IMR-90 (cell line): ENCODE measurements at regions not wholly inside any gene's neighbourhood (a gene's known extent, or its start where the extent isn't known, plus 50 kb on each side); places are given as distances from the start of the nearest gene placed in this dataset.

Experiments used
- BHLHE40 ChIP-seq: fragments of 150-350 bp; IDR thresholded peaks from 2 replicates; pipeline ENCODE4 v1.6.1; 2016; ENCODE audit warnings: mild to moderate bottlenecking, low read depth, low read length
- CEBPB ChIP-seq: IDR thresholded peaks from 2 replicates; pipeline ENCODE4 v1.6.1; 2012; ENCODE audit warnings: low read depth, low read length, improper control_type of control experiment
- MAFK ChIP-seq: IDR thresholded peaks from 2 replicates; pipeline ENCODE4 v1.6.1; 2012; ENCODE audit warnings: low read depth, low read length, improper control_type of control experiment
- MAZ ChIP-seq: IDR thresholded peaks from 2 replicates; pipeline ENCODE4 v1.6.1; 2012; ENCODE audit warnings: low read depth, mild to moderate bottlenecking, low read length, improper control_type of control experiment, moderate library complexity, borderline replicate concordance
- POLR2A ChIP-seq: IDR thresholded peaks from 2 replicates; pipeline ENCODE4 v1.6.1; 2012; ENCODE audit warnings: mild to moderate bottlenecking, low read depth, low read length
- RAD21 ChIP-seq: IDR thresholded peaks from 2 replicates; pipeline ENCODE4 v1.6.1; 2012; ENCODE audit warnings: low read length, improper control_type of control experiment
- RFX5 ChIP-seq: IDR thresholded peaks from 2 replicates; pipeline ENCODE4 v1.8.0; 2012; ENCODE audit warnings: low read depth, mild to moderate bottlenecking, low read length, moderate library complexity
- TF ChIP-seq, protein P1 (sequence below): conservative IDR thresholded peaks from 2 replicates; pipeline ENCODE4 v1.5.1; 2012; ENCODE audit warnings: mild to moderate bottlenecking, low read depth, low read length, improper control_type of control experiment

DNA sequence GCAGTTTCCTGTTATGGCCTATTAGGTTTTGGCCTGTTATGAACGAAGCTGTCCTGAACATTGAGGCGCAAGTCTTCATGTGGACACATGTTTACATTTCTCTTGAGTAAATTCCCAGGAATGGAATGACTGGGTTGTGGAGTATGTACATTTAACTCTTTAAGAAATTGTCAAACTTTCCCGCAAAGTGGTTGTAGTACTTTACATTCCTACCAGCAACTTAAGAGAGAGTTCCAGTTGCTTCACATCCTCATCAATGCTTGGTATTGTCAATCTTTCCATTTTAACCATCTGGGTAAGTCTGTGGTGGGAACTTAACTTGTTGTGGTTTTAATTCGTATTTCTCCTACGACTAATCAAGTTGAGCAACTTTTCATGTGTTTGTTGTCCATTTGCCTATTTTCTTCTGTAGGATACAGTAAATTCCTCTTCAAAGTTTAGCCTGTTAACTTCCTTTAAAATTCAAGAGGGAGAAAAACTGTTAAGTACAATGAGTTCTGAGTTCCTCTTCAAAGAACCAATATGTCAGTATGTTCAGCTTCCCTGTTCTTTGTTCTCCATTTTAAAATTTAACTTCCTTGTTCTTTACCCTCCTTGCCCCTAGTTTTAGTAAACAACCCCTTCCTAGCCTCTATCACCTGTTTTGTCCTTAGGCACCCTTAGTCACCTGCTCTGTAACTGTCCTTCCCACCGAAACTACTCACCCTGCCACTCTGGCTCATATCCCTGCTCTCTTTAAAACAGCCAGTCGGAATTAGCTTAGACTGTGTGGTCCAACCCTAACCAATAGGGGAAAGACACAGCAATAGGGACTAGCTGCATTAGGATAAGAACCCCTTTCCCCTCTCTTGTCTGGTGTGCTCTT, 74.0 kb downstream of the FAM241B start:
- TF ChIP-seq, protein P1, sequence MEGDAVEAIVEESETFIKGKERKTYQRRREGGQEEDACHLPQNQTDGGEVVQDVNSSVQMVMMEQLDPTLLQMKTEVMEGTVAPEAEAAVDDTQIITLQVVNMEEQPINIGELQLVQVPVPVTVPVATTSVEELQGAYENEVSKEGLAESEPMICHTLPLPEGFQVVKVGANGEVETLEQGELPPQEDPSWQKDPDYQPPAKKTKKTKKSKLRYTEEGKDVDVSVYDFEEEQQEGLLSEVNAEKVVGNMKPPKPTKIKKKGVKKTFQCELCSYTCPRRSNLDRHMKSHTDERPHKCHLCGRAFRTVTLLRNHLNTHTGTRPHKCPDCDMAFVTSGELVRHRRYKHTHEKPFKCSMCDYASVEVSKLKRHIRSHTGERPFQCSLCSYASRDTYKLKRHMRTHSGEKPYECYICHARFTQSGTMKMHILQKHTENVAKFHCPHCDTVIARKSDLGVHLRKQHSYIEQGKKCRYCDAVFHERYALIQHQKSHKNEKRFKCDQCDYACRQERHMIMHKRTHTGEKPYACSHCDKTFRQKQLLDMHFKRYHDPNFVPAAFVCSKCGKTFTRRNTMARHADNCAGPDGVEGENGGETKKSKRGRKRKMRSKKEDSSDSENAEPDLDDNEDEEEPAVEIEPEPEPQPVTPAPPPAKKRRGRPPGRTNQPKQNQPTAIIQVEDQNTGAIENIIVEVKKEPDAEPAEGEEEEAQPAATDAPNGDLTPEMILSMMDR = peak; percentile 26; the same call in 1 of the 2 replicates
- no peak for TF ChIP-seq RFX5
- no peak for TF ChIP-seq POLR2A
- no peak for TF ChIP-seq RAD21
- peak; percentile 28; the same call in 1 of the 2 replicates for TF ChIP-seq BHLHE40
- TF ChIP-seq CEBPB = peak; percentile 95
- TF ChIP-seq MAFK = no peak
- no peak for TF ChIP-seq MAZ
